Lung (tissue), 11 donors: ENCODE measurements at regions not wholly inside any gene's neighbourhood (a gene's known extent, or its start where the extent isn't known, plus 50 kb on each side); places are given as distances from the start of the nearest gene placed in this dataset.

Source experiments
- ATAC-seq: fragments of 200-7000 bp; cut with Tn5 transposase; one replicate; pipeline ENCODE4 v1.9.1; 2020; ENCODE audit warnings: moderate number of reproducible peaks; ENCODE audit not compliant: insufficient read depth, low FRiP score
- DNase-seq, 3 donors: peaks; one replicate each; pipeline ENCODE4 v3.0.0-alpha.2; 2013 to 2017
- H3K27ac ChIP-seq, 2 donors: one replicate each; pipeline ENCODE4 v1.5.1; 2013; ENCODE audit warnings: mild to moderate bottlenecking in 2 of 2, moderate library complexity in 2 of 2, control low read depth in 1 of 2, inconsistent platforms in 1 of 2, low read depth in 1 of 2, low read length in 1 of 2
- H3K27me3 ChIP-seq, 3 donors: one replicate each; pipeline ENCODE4 v1.5.1; 2013; ENCODE audit warnings: low read length in 2 of 3; ENCODE audit not compliant: control insufficient read depth in 3 of 3, insufficient read depth in 3 of 3
- H3K36me3 ChIP-seq, 4 donors: one replicate each; pipeline ENCODE4 v1.5.1; 2013; ENCODE audit warnings: low read length in 4 of 4, mild to moderate bottlenecking in 1 of 4, moderate library complexity in 1 of 4; ENCODE audit not compliant: control insufficient read depth in 4 of 4, insufficient read depth in 4 of 4
- H3K4me1 ChIP-seq, 5 donors: one replicate each; pipeline ENCODE4 v1.5.1; 2013; ENCODE audit warnings: low read length in 5 of 5, mild to moderate bottlenecking in 2 of 5, moderate library complexity in 1 of 5; ENCODE audit not compliant: control insufficient read depth in 5 of 5, insufficient read depth in 5 of 5
- H3K4me3 ChIP-seq: one replicate; pipeline ENCODE4 v1.5.1; 2013; ENCODE audit warnings: mild to moderate bottlenecking, control low read depth, moderate library complexity
- H3K9ac ChIP-seq, 2 donors: one replicate each; pipeline ENCODE4 v1.5.1; 2013; ENCODE audit warnings: low read length in 2 of 2, control low read depth in 1 of 2; ENCODE audit not compliant: insufficient read depth in 1 of 2
- H3K9me3 ChIP-seq, 4 donors: one replicate each; pipeline ENCODE4 v1.5.1; 2013; ENCODE audit warnings: low read length in 3 of 4, mild to moderate bottlenecking in 1 of 4, moderate library complexity in 1 of 4; ENCODE audit not compliant: control insufficient read depth in 4 of 4, insufficient read depth in 3 of 4
- CTCF ChIP-seq: IDR thresholded peaks from 2 replicates; pipeline ENCODE4 v1.5.1; 2012; ENCODE audit warnings: mild to moderate bottlenecking; ENCODE audit errors: control extremely low read depth, extremely low read depth
- WGBS, 2 donors: extraction: QIAGEN DNeasy Blood & Tissue Kit; methylation state at CpG; one replicate each; pipeline ENCODE4 v1.1.7; 2013; 5-methylcytosine and 5-hydroxymethylcytosine counted together
- donor health status: control.
- donor health status: control.
- donor health status: Bipolar disorder and iron deficiency.
- donor health status: healthy.
- donor health status: DM: yes; HTN: yes; CAD: no.

DNA sequence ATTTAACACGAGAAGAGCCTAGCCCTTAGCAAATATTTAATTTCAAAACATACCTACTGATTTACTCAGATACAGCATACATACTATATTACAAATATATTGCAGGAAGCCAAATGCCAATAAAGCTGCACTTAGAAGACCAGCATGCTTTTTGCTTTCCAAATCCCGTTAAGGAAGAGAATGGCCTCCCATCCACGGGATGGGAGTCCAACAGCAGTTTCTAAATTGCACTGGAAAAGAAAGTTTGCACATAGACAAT lies 156.3 kb upstream of the FOXN3 start:
- DNase-seq (no peak), ATAC-seq (no peak)
- 80 to 92% methylated on average over 3 of the region's 3 CpGs for WGBS, 2 donors
- no peaks in the 10 kb centered on the region for H3K9me3 ChIP-seq
- TF ChIP-seq CTCF, result no peak
- H3K9ac ChIP-seq, result no peak overlapping the region
- H3K4me1 ChIP-seq, result peaks cover 0 to 24% (median 7%) of the 10 kb centered on the region in 5 donors
- no peaks in the 10 kb centered on the region for H3K27me3 ChIP-seq
- no peak overlapping the region for H3K27ac ChIP-seq
- no peaks in the 10 kb centered on the region for H3K36me3 ChIP-seq
- no peak overlapping the region for H3K4me3 ChIP-seq

GRCh38 chr14:89572596-89573398 lies 155.8 kb upstream of the FOXN3 start:
- TF ChIP-seq CTCF, result no peak
- ATAC-seq (no peak), DNase-seq (no peak)
- Histone ChIP-seq H3K4me3 (no peak overlapping the region), H3K9me3 (no peaks in the 10 kb centered on the region), H3K27ac (peak overlapping the region in 1 of 2 donors; percentile 7), H3K4me1 (peaks cover 0 to 22% (median 7%) of the 10 kb centered on the region in 5 donors), H3K36me3 (no peaks in the 10 kb centered on the region), H3K9ac (no peak overlapping the region), H3K27me3 (no peaks in the 10 kb centered on the region)
- 72 to 85% methylated on average over 10 of the region's 10 CpGs for WGBS, 2 donors

- Histone ChIP-seq H3K36me3 (no peaks in the 10 kb centered on the region), H3K9me3 (no peaks in the 10 kb centered on the region), H3K9ac (no peak overlapping the region), H3K4me3 (no peak overlapping the region), H3K27ac (no peak overlapping the region), H3K4me1 (peaks cover 0 to 17% (median 7%) of the 10 kb centered on the region in 5 donors), H3K27me3 (no peaks in the 10 kb centered on the region)
- no peak for TF ChIP-seq CTCF
- DNase-seq, result no peak
- no peak for ATAC-seq
- WGBS, 2 donors, result 65 to 84% methylated on average over 1 of the region's 1 CpG
Measured at GRCh38 chr14:89571491-89571890, 154.5 kb upstream of the FOXN3 start.
